DMS153 treated with DMSO at 0.1 percent for 48 hours (cell line): ENCODE measurements at regions not wholly inside any gene's neighbourhood (a gene's known extent, or its start where the extent isn't known, plus 50 kb on each side); places are given as distances from the start of the nearest gene placed in this dataset.
"Not testable (repeated sequence)": the region's sequence is repeated elsewhere in the genome, so short reads cannot be mapped to it uniquely, and the experiment has no call there.

Experiments
- DNase-seq: peaks from one replicate; lab custom pipeline; 2025; ENCODE audit not compliant: unreplicated experiment; lab: John Stamatoyannopoulos, UW

- no peak for DNase-seq
Observed at GRCh38 chr12:24679126-24679525, 269.8 kb downstream of the BCAT1 start.

- DNase-seq, result no peak
Observed at GRCh38 chr12:24678436-24678835, 270.5 kb downstream of the BCAT1 start.

- DNase-seq, result no peak
Observed at GRCh38 chr12:24668563-24668962, 280.3 kb downstream of the BCAT1 start.

GRCh38 chr12:24664161-24664880, 284.6 kb downstream of the BCAT1 start:
- no peak for DNase-seq

GRCh38 chr12:24661657-24662096, 287.2 kb downstream of the BCAT1 start:
- DNase-seq, result no peak

- DNase-seq, result no peak
Observed at GRCh38 chr12:24659016-24659415, 289.9 kb downstream of the BCAT1 start.

- DNase-seq, result not testable (repeated sequence)
Observed at GRCh38 chr12:24654344-24654743, 294.6 kb downstream of the BCAT1 start.

GRCh38 chr12:24649634-24650033, 299.3 kb downstream of the BCAT1 start:
- DNase-seq, result peak; percentile 18

GRCh38 chr12:24649209-24649608, 299.7 kb downstream of the BCAT1 start:
- DNase-seq, result no peak

- DNase-seq, result no peak
Observed at GRCh38 chr12:24645254-24645653, 303.6 kb downstream of the BCAT1 start.

GRCh38 chr12:24643120-24644119, 305.5 kb downstream of the BCAT1 start:
- DNase-seq, result no peak

GRCh38 chr12:24639641-24640040, 309.3 kb downstream of the BCAT1 start:
- no peak for DNase-seq

- no peak for DNase-seq
Observed at GRCh38 chr12:24632466-24632865, 316.4 kb downstream of the BCAT1 start.

- DNase-seq, result no peak
Observed at GRCh38 chr12:24631676-24632426, 317.1 kb downstream of the BCAT1 start.

- DNase-seq, result no peak
Observed at GRCh38 chr12:24630856-24631255, 318.0 kb downstream of the BCAT1 start.

- DNase-seq, result no peak
Observed at GRCh38 chr12:24630446-24630845, 318.5 kb downstream of the BCAT1 start.

- DNase-seq, result no peak
Observed at GRCh38 chr12:24625103-24625502, 323.8 kb downstream of the BCAT1 start.

GRCh38 chr12:24619954-24620353, 328.9 kb downstream of the BCAT1 start:
- DNase-seq, result not testable (repeated sequence)

- no peak for DNase-seq
Observed at GRCh38 chr12:24617471-24617870, 331.4 kb downstream of the BCAT1 start.

GRCh38 chr12:24615967-24616411, 332.9 kb downstream of the BCAT1 start:
- DNase-seq, result no peak

- DNase-seq, result no peak
Observed at GRCh38 chr12:24608637-24609285, 340.1 kb downstream of the BCAT1 start.
